B cell (primary cell): ENCODE measurements at regions not wholly inside any gene's neighbourhood (a gene's known extent, or its start where the extent isn't known, plus 50 kb on each side); places are given as distances from the start of the nearest gene placed in this dataset.

Source experiments
- EZH2 ChIP-seq: IDR thresholded peaks from 2 replicates; pipeline ENCODE4 v1.6.1; 2012; ENCODE audit warnings: borderline replicate concordance, low read depth, mild to moderate bottlenecking, moderate library complexity, low read length; ENCODE audit not compliant: insufficient read depth, poor library complexity, severe bottlenecking
- TF ChIP-seq, protein P1 (sequence below): fragments of 200-600 bp; IDR thresholded peaks from one replicate; pipeline ENCODE4 v1.8.0; 2022; ENCODE audit warnings: antibody characterized with exemption, mild to moderate bottlenecking

- TF ChIP-seq, protein P1, sequence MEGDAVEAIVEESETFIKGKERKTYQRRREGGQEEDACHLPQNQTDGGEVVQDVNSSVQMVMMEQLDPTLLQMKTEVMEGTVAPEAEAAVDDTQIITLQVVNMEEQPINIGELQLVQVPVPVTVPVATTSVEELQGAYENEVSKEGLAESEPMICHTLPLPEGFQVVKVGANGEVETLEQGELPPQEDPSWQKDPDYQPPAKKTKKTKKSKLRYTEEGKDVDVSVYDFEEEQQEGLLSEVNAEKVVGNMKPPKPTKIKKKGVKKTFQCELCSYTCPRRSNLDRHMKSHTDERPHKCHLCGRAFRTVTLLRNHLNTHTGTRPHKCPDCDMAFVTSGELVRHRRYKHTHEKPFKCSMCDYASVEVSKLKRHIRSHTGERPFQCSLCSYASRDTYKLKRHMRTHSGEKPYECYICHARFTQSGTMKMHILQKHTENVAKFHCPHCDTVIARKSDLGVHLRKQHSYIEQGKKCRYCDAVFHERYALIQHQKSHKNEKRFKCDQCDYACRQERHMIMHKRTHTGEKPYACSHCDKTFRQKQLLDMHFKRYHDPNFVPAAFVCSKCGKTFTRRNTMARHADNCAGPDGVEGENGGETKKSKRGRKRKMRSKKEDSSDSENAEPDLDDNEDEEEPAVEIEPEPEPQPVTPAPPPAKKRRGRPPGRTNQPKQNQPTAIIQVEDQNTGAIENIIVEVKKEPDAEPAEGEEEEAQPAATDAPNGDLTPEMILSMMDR = no peak
- TF ChIP-seq EZH2 = no peak
Observed at GRCh38 chr11:42065199-42065598, 605.7 kb upstream of the LRRC4C start.
